Stimulated activated effector memory CD8-positive, alpha-beta T cell treated with anti-CD3 and anti-CD28 coated beads, Interleukin-12 subunit alpha, Interleukin-12 subunit beta, amount 100 ng/mL, for 72 hours (primary cell): ENCODE measurements at regions not wholly inside any gene's neighbourhood (a gene's known extent, or its start where the extent isn't known, plus 50 kb on each side); places are given as distances from the start of the nearest gene placed in this dataset.

Source experiments
- ATAC-seq: fragments of 150-1000 bp; cut with Tn5 transposase; 2 replicates; pipeline ENCODE4 v1.10.0; 2021
- DNase-seq, 2 donors: peaks; one replicate each; pipeline ENCODE4 v3.0.0; 2021 to 2022; ENCODE audit warnings: low spot score in 2 of 2
- H3K27ac Mint-ChIP-seq: one replicate; pipeline ENCODE4 v1.8.0; 2022; ENCODE audit warnings: mild to moderate bottlenecking, mixed read lengths
- H3K36me3 Mint-ChIP-seq: one replicate; pipeline ENCODE4 v1.8.0; 2022; ENCODE audit warnings: mild to moderate bottlenecking, mixed read lengths
- H3K4me1 Mint-ChIP-seq: one replicate; pipeline ENCODE4 v1.8.0; 2022; ENCODE audit warnings: mixed read lengths
- H3K4me3 Mint-ChIP-seq: one replicate; pipeline ENCODE4 v1.8.0; 2022; ENCODE audit warnings: mild to moderate bottlenecking, mixed read lengths
- H3K9me3 Mint-ChIP-seq: one replicate; pipeline ENCODE4 v1.8.0; 2022; ENCODE audit warnings: mixed read lengths

DNA sequence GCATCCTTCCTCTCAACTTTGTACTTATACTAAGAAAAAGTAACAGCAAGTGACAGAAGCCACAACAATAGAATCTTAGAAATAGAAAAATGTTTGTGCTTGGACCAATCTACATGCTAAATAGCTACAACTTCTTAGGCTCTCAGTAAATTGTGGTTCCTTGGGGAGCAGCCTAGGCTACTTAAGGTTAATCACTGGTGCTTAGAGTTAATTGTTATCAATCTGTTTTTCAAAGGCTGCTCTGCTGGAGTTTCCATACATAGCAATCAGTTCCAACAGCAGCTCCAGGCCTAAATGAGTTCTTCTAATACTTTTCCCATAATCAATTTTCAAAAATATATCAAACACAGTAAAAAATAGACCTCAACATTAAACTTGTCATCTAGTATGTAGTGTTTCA lies 571.4 kb downstream of the EPHA7 start:
- Mint-ChIP-seq H3K27ac (no peak overlapping the region), H3K36me3 (no peaks in the 10 kb centered on the region), H3K9me3 (peaks cover 20% of the 10 kb centered on the region), H3K4me3 (no peak overlapping the region), H3K4me1 (no peaks in the 10 kb centered on the region)
- ATAC-seq (no peak), DNase-seq (no peak)

- Mint-ChIP-seq H3K4me3 (no peak overlapping the region), H3K36me3 (no peaks in the 10 kb centered on the region), H3K4me1 (no peaks in the 10 kb centered on the region), H3K27ac (no peak overlapping the region), H3K9me3 (peaks cover 16% of the 10 kb centered on the region)
- DNase-seq = no peak
- no peak for ATAC-seq
Observed at GRCh38 chr6:92840246-92840930, 579.0 kb downstream of the EPHA7 start.

- ATAC-seq (no peak), DNase-seq (no peak)
- peaks cover 3% of the 10 kb centered on the region for H3K9me3 Mint-ChIP-seq
- H3K27ac Mint-ChIP-seq = no peak overlapping the region
- H3K4me1 Mint-ChIP-seq = no peaks in the 10 kb centered on the region
- H3K4me3 Mint-ChIP-seq = no peak overlapping the region
- H3K36me3 Mint-ChIP-seq = no peaks in the 10 kb centered on the region
Observed at GRCh38 chr6:92828788-92829187, 590.6 kb downstream of the EPHA7 start.

DNA sequence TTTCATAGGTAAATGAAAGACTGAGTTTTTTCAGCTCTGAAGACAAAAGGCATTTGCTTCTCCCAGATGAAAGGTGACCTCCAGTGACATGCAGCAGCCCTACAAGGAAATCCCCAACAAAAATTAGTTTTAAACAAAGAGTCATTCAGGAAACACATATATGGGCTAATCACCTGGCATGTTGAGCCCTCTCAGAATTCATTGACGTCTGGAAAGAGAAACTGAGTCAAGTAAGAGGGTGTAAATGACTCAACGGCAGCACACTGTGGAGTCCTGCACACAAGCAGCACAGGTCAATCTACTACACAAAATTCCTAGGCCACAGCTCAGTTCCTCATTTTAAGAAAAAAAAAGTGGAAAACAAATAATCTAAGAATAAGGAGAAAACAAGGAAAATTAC lies 592.3 kb downstream of the EPHA7 start:
- no peak for DNase-seq
- Mint-ChIP-seq H3K4me1 (no peaks in the 10 kb centered on the region), H3K27ac (no peak overlapping the region), H3K9me3 (no peaks in the 10 kb centered on the region), H3K36me3 (no peaks in the 10 kb centered on the region), H3K4me3 (no peak overlapping the region)
- no peak for ATAC-seq

DNA sequence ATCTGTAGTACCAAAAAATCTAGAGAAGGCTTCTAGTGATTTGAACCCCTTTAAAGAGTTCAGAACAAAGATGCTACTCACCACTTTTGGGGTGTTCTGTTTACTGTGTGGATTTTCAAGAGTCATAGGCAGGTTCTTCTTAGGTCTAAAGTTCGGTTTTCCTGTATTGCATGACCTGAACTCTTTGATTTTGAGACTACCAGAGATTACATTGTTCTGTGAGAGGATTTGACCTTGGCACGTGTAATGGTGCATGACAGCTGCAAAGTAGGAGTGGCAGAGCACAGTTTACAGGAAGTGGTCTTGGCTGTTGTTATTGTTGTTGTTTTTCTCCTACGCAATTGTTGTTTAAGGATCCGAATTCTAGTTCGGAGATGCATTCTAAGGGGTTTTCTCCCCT lies 592.7 kb downstream of the EPHA7 start:
- no peak overlapping the region for H3K27ac Mint-ChIP-seq
- H3K36me3 Mint-ChIP-seq = no peaks in the 10 kb centered on the region
- no peak overlapping the region for H3K4me3 Mint-ChIP-seq
- DNase-seq (no peak), ATAC-seq (no peak)
- H3K4me1 Mint-ChIP-seq = no peaks in the 10 kb centered on the region
- H3K9me3 Mint-ChIP-seq = no peaks in the 10 kb centered on the region

DNA sequence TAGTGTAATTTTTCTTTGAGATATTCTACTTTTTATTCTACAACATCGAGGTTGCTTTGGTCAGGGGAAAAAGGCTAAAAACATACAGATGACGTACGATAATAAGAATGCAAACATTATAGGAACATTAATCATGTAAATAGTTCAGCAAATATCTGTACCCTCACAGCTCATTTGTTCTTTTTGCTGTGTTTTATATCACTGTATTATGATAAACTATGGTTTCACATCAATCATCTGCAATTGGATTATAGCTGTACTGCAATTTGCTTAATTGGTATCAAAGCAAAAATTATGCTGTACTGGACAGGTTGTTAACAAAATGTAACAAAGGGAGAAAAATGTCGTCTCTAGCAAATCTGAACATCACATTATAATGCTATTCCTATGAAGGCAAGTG lies 597.1 kb downstream of the EPHA7 start:
- no peaks in the 10 kb centered on the region for H3K36me3 Mint-ChIP-seq
- H3K4me3 Mint-ChIP-seq = no peak overlapping the region
- ATAC-seq (no peak), DNase-seq (no peak)
- no peak overlapping the region for H3K27ac Mint-ChIP-seq
- no peaks in the 10 kb centered on the region for H3K4me1 Mint-ChIP-seq
- peaks cover 8% of the 10 kb centered on the region for H3K9me3 Mint-ChIP-seq

DNA sequence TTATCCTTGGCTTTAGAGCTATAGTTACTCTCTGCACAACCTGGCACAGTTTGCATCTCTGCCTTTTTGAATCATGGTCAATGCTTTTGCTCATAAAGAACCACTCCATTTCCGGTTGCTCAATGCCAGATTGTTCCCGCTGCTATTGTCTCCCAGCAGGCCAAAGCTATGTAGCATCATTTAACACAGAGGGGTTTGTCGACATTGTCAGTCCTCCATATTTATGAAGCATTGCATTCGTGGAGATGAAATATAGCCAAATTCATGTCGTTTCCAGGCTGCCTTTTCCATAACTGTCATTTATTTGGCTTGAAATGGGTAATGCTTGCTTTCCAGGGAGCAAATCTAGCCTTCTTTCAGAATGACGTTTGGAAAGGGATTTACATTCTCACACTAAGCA lies 598.8 kb downstream of the EPHA7 start:
- Mint-ChIP-seq H3K36me3 (no peaks in the 10 kb centered on the region), H3K4me1 (no peaks in the 10 kb centered on the region), H3K27ac (no peak overlapping the region), H3K4me3 (no peak overlapping the region), H3K9me3 (peaks cover 12% of the 10 kb centered on the region)
- no peak for DNase-seq
- no peak for ATAC-seq

DNA sequence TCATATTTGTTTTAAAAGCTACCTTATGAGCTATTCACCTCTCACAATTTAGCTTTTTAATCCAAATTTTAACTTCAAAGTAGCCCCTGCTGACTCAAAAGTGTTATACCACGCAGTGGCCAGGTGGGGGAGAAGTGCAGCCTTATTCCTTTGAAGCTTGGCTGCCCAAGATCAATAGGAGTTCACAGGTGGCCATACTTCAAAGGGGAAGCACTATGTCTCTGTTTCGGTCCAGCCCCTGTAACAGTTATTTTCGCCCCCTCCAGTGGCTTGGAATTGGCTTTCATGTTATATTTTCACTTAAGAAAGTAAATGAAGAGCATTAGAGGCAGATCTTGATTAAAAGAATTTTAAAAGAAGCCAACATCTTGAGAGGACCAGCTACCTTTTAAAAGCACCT lies 608.4 kb downstream of the EPHA7 start:
- ATAC-seq (no peak), DNase-seq (no peak)
- Mint-ChIP-seq H3K4me1 (no peaks in the 10 kb centered on the region), H3K4me3 (no peak overlapping the region), H3K36me3 (no peaks in the 10 kb centered on the region), H3K9me3 (peaks cover 11% of the 10 kb centered on the region), H3K27ac (no peak overlapping the region)

DNA sequence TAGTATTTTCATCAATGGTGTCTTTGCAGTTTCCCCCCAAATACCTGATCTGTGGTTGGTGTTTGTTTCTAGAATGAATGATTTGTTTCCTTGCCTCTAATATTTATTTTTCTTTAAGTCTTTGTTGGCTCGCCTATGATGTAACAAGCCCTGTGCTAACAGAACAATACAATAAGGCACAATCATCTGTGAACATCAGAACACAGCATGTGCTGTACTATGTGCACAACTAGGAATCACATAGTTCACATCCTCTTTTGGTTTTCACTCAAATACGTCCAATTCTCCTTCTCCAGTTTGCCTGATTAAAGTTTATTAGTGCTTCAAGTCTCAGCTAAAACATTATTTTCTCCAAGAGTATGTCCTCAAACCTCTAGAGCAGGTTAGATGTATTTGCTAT lies 613.1 kb downstream of the EPHA7 start:
- no peak for ATAC-seq
- Mint-ChIP-seq H3K27ac (no peak overlapping the region), H3K9me3 (peaks cover 11% of the 10 kb centered on the region), H3K4me3 (no peak overlapping the region), H3K36me3 (no peaks in the 10 kb centered on the region), H3K4me1 (no peaks in the 10 kb centered on the region)
- no peak for DNase-seq

DNA sequence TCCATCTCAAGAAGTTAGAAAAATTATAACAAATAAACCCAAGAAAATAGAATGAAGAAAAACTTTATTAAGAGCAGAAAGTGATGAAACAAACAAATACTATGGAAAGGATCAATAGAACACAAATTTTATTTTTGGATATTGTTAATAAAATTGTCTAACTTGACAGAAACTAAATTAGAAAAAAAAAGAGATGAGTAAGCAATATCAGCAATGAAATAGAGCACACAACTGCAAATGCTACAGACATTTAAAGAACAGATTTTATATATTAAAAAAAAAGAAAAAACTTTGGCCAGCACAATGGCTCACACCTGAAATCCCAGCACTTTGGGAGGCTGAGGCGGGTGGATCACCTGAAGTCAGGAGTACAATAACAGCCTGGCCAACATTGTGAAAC lies 628.0 kb downstream of the EPHA7 start:
- Mint-ChIP-seq H3K27ac (no peak overlapping the region), H3K9me3 (peaks cover 15% of the 10 kb centered on the region), H3K4me1 (no peaks in the 10 kb centered on the region), H3K36me3 (no peaks in the 10 kb centered on the region), H3K4me3 (no peak overlapping the region)
- ATAC-seq = no peak
- DNase-seq = no peak

DNA sequence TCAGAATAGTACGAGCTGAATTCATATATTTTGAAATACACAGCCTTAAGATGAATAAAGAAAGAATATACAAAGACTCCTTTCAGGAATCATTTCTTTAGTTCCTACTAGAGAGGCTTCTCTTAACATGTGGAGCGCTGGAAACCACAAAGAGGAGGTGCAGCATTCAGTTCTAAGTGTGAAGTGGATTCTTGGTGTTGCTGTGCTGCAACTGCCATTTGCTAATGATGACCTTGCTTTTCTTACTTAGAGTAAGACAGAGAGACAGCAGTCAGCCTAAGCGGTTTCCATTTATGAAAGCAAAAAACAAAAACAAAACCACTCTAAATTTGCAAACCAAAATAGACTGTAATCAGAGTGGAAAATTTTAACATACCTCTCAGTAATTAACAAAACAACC lies 629.0 kb downstream of the EPHA7 start:
- ATAC-seq (no peak), DNase-seq (no peak)
- Mint-ChIP-seq H3K9me3 (peaks cover 8% of the 10 kb centered on the region), H3K27ac (no peak overlapping the region), H3K36me3 (no peaks in the 10 kb centered on the region), H3K4me3 (no peak overlapping the region), H3K4me1 (no peaks in the 10 kb centered on the region)

- Mint-ChIP-seq H3K4me1 (no peaks in the 10 kb centered on the region), H3K36me3 (no peaks in the 10 kb centered on the region), H3K4me3 (no peak overlapping the region), H3K9me3 (peaks cover 12% of the 10 kb centered on the region), H3K27ac (no peak overlapping the region)
- ATAC-seq (no peak), DNase-seq (no peak)
Observed at GRCh38 chr6:92784235-92784634, 635.1 kb downstream of the EPHA7 start.

DNA sequence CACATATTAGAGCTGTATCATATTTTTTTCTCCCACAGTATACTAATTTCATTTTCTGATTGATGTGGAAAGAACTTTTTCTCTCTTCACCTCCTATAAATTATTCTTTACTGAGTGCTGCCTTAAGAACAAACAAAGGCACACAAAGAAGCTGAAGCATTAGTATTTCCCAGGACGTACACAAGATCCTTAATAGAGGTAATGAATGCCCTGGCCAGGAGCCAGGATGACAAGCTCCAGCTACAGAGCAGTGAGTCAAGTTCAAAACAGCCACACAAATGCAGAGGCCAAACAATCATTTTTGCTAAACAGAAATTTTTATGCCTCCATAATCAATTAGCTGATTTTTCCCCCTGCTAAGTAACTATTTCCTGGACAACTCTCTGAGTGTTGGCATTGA lies 639.6 kb downstream of the EPHA7 start:
- Mint-ChIP-seq H3K36me3 (no peaks in the 10 kb centered on the region), H3K9me3 (peaks cover 8% of the 10 kb centered on the region), H3K4me1 (no peaks in the 10 kb centered on the region), H3K27ac (no peak overlapping the region), H3K4me3 (no peak overlapping the region)
- DNase-seq = no peak
- ATAC-seq = no peak

- no peaks in the 10 kb centered on the region for H3K4me1 Mint-ChIP-seq
- DNase-seq (no peak), ATAC-seq (no peak)
- no peak overlapping the region for H3K27ac Mint-ChIP-seq
- H3K36me3 Mint-ChIP-seq = no peaks in the 10 kb centered on the region
- no peak overlapping the region for H3K4me3 Mint-ChIP-seq
- H3K9me3 Mint-ChIP-seq = peaks cover 9% of the 10 kb centered on the region
Observed at GRCh38 chr6:92777146-92777740, 642.1 kb downstream of the EPHA7 start.

GRCh38 chr6:92770540-92770939 lies 648.8 kb downstream of the EPHA7 start:
- ATAC-seq = no peak
- DNase-seq = no peak
- Mint-ChIP-seq H3K4me1 (no peaks in the 10 kb centered on the region), H3K27ac (no peak overlapping the region), H3K4me3 (no peak overlapping the region), H3K9me3 (peaks cover 11% of the 10 kb centered on the region), H3K36me3 (no peaks in the 10 kb centered on the region)

- no peaks in the 10 kb centered on the region for H3K4me1 Mint-ChIP-seq
- H3K9me3 Mint-ChIP-seq = peaks cover 9% of the 10 kb centered on the region
- no peak overlapping the region for H3K4me3 Mint-ChIP-seq
- DNase-seq = no peak
- no peak for ATAC-seq
- H3K36me3 Mint-ChIP-seq = no peaks in the 10 kb centered on the region
- no peak overlapping the region for H3K27ac Mint-ChIP-seq
Observed at GRCh38 chr6:92767101-92767500, 652.3 kb downstream of the EPHA7 start.

DNA sequence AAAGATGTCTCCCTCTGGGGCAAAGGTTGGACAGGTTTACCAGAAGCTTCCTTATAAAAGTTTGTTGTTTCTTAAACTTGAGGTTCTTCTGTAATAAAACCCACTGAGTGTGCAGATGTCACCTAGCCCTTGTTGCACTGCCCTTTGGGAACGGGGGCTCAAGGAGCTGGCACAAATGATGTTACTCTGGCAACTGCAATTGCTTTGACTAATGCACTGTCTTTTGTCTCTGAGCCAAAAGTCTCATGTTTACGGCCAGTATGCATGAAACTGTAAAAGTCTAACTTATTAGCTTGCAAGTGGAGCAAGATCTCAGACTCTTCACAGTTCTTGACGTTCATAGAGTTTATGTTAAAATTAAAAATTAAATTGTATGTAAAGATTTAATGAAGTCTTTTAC lies 655.7 kb downstream of the EPHA7 start:
- no peaks in the 10 kb centered on the region for H3K4me1 Mint-ChIP-seq
- H3K4me3 Mint-ChIP-seq = no peak overlapping the region
- peaks cover 8% of the 10 kb centered on the region for H3K9me3 Mint-ChIP-seq
- no peak overlapping the region for H3K27ac Mint-ChIP-seq
- ATAC-seq (no peak), DNase-seq (no peak)
- H3K36me3 Mint-ChIP-seq = no peaks in the 10 kb centered on the region
